Heart right ventricle (tissue), 16 donors: ENCODE measurements at regions not wholly inside any gene's neighbourhood (a gene's known extent, or its start where the extent isn't known, plus 50 kb on each side); places are given as distances from the start of the nearest gene placed in this dataset.

ENCODE experiments used
- ATAC-seq, 8 donors: fragments of 200-7000 bp; cut with Tn5 transposase; one replicate each; pipeline ENCODE4 v1.9.1; 2020; ENCODE audit warnings: mild to moderate bottlenecking in 8 of 8, moderate library complexity in 8 of 8, moderate number of reproducible peaks in 1 of 8
- DNase-seq, 2 donors: peaks; one replicate each; pipeline ENCODE4 v3.0.0-alpha.2; 2020
- H3K27ac ChIP-seq, 10 donors: fragments of 200-600 bp; sonication (generic) in 2 of 10; one replicate each; pipeline versions ENCODE4 v1.5.0 to v1.8.0; 2020 to 2022; ENCODE audit warnings: mild to moderate bottlenecking in 3 of 10
- H3K27me3 ChIP-seq, 7 donors: fragments of 200-600 bp; one replicate each; pipeline ENCODE4 v1.8.0; 2021 to 2022; ENCODE audit warnings: mild to moderate bottlenecking in 2 of 7
- H3K36me3 ChIP-seq, 9 donors: fragments of 200-600 bp; sonication (generic) in 1 of 9; one replicate each; pipeline versions ENCODE4 v1.5.0 to v1.8.0; 2020 to 2022; ENCODE audit warnings: mild to moderate bottlenecking in 2 of 9
- H3K4me1 ChIP-seq, 9 donors: fragments of 200-600 bp; sonication (generic) in 1 of 9; one replicate each; pipeline versions ENCODE4 v1.5.0 to v1.8.0; 2020 to 2022; ENCODE audit warnings: mild to moderate bottlenecking in 4 of 9
- H3K4me3 ChIP-seq, 10 donors: fragments of 200-600 bp; sonication (generic) in 2 of 10; one replicate each; pipeline versions ENCODE4 v1.5.0 to v1.8.0; 2020 to 2022; ENCODE audit warnings: mild to moderate bottlenecking in 7 of 10, moderate library complexity in 2 of 10
- H3K9me3 ChIP-seq, 11 donors: fragments of 200-600 bp in 10 of 11; sonication (generic) in 2 of 11; one replicate each; pipeline versions ENCODE4 v1.5.0 to v1.8.0; 2013 to 2022; ENCODE audit warnings: mild to moderate bottlenecking in 2 of 11, control low read depth in 1 of 11, moderate library complexity in 1 of 11
- WGBS, 2 donors: extraction: QIAGEN DNeasy Blood & Tissue Kit; methylation state at CpG; one replicate each; pipeline ENCODE4 v1.1.7; 2013; ENCODE audit warnings: inconsistent platforms in 1 of 2; 5-methylcytosine and 5-hydroxymethylcytosine counted together
- intact Hi-C, 10 donors: fragments of 100-400 bp; cut with DNase I; formaldehyde crosslinking; loops; one replicate each; pipeline versions ENCODE4 v1.11.1 to v1.14.2; 2022
- TF ChIP-seq, protein P1 (sequence below), 9 donors: fragments of 200-600 bp; sonication (generic) in 2 of 9; IDR thresholded peaks; one replicate each; pipeline versions ENCODE4 v1.5.0 to v1.8.0; 2021 to 2022; ENCODE audit warnings: antibody characterized with exemption in 9 of 9, mild to moderate bottlenecking in 5 of 9, moderate library complexity in 1 of 9
- donor health status: Arrhythmogenic right ventricular cardiomyopathy.
- donor health status: ischemic (EF 13 %, LVEDD 7.1; RV severe dilation, severe dysfunction).
- donor health status: healthy with polysubstance abuse.
- donor health status: DM: no; HTN: yes; CAD: no.
- donor health status: DM: no; HTN: no; CAD: no.
- donor health status: ischemic (EF 25% LVEDD 6.9; RV normal size, moderate dysfunction).
- donor health status: ischemic (EF 25% LVEDD 5.7; RV mildly dilated, moderate dysfunction).
- donor health status: healthy.
- donor health status: DM: yes; HTN: yes; CAD: no.
- donor health status: Ischemic cardiomyopathy.
- donor health status: ischemic (EF 35%, LVEDD 5.7; RV mildly dilated, moderate dysfunction).
- donor health status: nonischemic (EF 11% LVEDD 7.7; RV severe dilation, severe dysfunction).
- donor health status: DM: yes; HTN: yes; CAD: no.
- donor health status: PGD.
- donor health status: ischemic (EF 29% LVEDD 5.4; RV normal size, mild dysfunction).
- donor health status: nonischemic (EF 23%, LVEDD 6.1; RV moderate dilation, normal function).

DNA sequence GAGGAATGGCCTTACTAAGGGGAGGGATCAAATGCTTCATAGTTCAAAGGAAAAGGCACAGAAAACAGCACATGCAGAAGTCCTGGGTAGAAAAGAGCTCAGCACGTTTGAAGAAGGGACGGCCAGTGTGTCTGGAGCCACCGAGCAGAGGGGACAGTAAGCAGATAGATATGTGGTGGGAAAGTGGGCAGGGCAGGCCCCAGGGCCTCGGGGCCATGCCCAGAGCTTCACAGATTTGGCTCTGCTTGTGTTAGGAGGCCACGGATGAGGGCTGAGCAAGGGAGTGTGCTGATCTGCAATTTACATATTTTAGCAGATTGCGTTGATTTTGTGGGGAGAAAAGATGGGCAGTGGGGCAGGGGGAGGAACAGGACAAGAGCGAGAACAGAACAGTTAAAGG is 343.1 kb downstream of the LPIN1 start:
- H3K9me3 ChIP-seq: peaks cover 0 to 7% (median 0%) of the 10 kb centered on the region in 11 donors
- H3K27me3 ChIP-seq: no peaks in the 10 kb centered on the region
- H3K4me1 ChIP-seq: no peaks in the 10 kb centered on the region
- ATAC-seq (no peak), DNase-seq (no peak)
- intact Hi-C loops: no loop called here
- no peak overlapping the region for H3K27ac ChIP-seq
- no peak overlapping the region for H3K4me3 ChIP-seq
- TF ChIP-seq, protein P1, sequence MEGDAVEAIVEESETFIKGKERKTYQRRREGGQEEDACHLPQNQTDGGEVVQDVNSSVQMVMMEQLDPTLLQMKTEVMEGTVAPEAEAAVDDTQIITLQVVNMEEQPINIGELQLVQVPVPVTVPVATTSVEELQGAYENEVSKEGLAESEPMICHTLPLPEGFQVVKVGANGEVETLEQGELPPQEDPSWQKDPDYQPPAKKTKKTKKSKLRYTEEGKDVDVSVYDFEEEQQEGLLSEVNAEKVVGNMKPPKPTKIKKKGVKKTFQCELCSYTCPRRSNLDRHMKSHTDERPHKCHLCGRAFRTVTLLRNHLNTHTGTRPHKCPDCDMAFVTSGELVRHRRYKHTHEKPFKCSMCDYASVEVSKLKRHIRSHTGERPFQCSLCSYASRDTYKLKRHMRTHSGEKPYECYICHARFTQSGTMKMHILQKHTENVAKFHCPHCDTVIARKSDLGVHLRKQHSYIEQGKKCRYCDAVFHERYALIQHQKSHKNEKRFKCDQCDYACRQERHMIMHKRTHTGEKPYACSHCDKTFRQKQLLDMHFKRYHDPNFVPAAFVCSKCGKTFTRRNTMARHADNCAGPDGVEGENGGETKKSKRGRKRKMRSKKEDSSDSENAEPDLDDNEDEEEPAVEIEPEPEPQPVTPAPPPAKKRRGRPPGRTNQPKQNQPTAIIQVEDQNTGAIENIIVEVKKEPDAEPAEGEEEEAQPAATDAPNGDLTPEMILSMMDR (IDR thresholded peaks at IDR 0.05): no peak
- 84 to 91% methylated on average over 7 of the region's 7 CpGs for WGBS, 2 donors
- no peaks in the 10 kb centered on the region for H3K36me3 ChIP-seq

DNA sequence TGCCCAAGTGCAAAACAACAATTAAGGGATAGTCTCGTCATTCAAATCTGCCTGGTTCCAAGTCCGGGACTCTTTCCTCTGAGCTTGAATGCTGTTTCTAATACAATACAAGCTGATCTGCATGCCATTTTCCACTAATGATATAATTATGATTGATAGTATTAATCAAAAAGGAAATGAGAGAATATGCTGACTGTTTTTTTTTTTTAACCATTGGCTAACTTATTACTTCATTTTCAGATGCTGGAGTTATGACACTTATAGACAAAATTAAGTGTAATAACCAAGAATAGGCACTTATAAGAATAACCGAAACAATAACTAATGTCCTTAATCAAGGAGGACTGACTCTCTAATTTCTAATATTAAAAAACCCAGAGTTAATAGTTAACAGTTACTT is 343.6 kb downstream of the LPIN1 start:
- ATAC-seq: no peak

DNA sequence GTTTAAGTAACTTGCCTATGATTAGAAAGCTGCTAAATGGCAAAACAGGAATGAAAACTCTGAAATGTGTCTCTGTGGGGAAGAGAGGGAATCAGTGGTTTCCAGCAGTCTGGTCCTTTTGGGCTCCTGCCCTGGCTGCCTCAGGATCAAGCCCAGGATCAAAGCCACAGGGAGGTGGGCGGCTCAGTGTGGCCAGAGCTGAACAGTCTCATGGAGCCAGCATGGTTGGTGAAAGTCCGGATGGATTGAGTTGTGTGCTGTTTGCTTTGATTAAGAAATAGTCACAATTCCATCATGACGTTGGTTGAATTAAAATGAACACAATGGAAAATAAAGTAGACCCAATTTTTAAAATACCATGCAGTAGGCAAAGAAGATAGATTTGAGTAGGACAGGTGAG is 344.2 kb downstream of the LPIN1 start:
- TF ChIP-seq, protein P1 (IDR thresholded peaks at IDR 0.05): no peak
- DNase-seq (no peak), ATAC-seq (no peak)
- H3K27me3 ChIP-seq: no peaks in the 10 kb centered on the region
- H3K36me3 ChIP-seq: no peaks in the 10 kb centered on the region
- no peaks in the 10 kb centered on the region for H3K4me1 ChIP-seq
- WGBS, 2 donors: 91 to 95% methylated on average over 3 of the region's 3 CpGs
- no peak overlapping the region for H3K4me3 ChIP-seq
- H3K27ac ChIP-seq: no peak overlapping the region
- peaks cover 0 to 7% (median 0%) of the 10 kb centered on the region in 11 donors for H3K9me3 ChIP-seq
- intact Hi-C loops: no loop called here

More for the DNA sequence above, 343.6 kb downstream of the LPIN1 start:
- TF ChIP-seq, protein P1 (IDR thresholded peaks at IDR 0.05): no peak
- H3K27ac ChIP-seq: no peak overlapping the region
- WGBS, 2 donors: 96 to 97% methylated on average over 3 of the region's 3 CpGs
- H3K27me3 ChIP-seq: no peaks in the 10 kb centered on the region
- no peaks in the 10 kb centered on the region for H3K36me3 ChIP-seq
- H3K4me3 ChIP-seq: no peak overlapping the region
- no peak for DNase-seq
- no peaks in the 10 kb centered on the region for H3K4me1 ChIP-seq
- intact Hi-C loops: no loop called here
- H3K9me3 ChIP-seq: peaks cover 0 to 7% (median 0%) of the 10 kb centered on the region in 11 donors

DNA sequence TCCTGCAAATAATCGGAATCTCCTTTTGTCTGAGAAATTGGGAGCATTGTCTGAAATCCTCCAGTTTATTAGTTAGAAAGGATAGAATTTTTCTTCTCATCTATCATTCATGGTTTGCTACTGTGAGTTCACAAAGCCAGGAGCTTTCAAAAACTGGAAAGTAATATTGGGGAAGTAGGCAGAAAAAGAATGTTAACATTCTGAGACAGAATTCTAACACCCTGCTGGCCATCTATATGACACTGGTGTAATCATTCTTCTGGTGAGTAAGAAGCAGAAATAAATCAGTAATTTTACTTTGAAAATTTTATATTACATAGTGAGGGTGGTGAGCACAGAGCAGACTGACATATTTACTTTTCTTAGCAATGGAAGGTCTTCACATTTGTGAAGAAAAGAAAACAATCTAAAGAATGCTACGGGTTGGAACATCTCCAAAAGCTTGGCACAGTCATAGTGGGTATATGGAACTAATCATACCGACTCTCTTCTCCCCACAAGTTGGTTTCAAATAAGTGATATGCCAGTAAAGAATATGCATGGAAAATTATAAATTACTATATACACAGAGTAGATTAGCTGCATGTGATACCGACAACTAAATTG is 344.9 kb downstream of the LPIN1 start:
- H3K4me1 ChIP-seq: no peaks in the 10 kb centered on the region
- no peaks in the 10 kb centered on the region for H3K36me3 ChIP-seq
- intact Hi-C loops: no loop called here
- no peaks in the 10 kb centered on the region for H3K27me3 ChIP-seq
- H3K4me3 ChIP-seq: no peak overlapping the region
- no peak overlapping the region for H3K27ac ChIP-seq
- TF ChIP-seq, protein P1 (IDR thresholded peaks at IDR 0.05): no peak
- DNase-seq (no peak), ATAC-seq (no peak)
- peaks cover 0 to 7% (median 0%) of the 10 kb centered on the region in 11 donors for H3K9me3 ChIP-seq
- 77 to 83% methylated on average over 4 of the region's 4 CpGs for WGBS, 2 donors
